Endothelial cell of umbilical vein (primary cell): ENCODE measurements at regions not wholly inside any gene's neighbourhood (a gene's known extent, or its start where the extent isn't known, plus 50 kb on each side); places are given as distances from the start of the nearest gene placed in this dataset.

Experiments
- BruUV-seq: library from RNA; stranded (reverse); fragments of 400-500 nt; replicated peaks from 2 replicates; lab custom pipeline; 2021; lab: Mats Ljungman, UMichigan
- CTCF ChIA-PET: fragments of 300-600, 350-600 bp; sonication (Branson Sonifier 250); formaldehyde crosslinking; loops from one replicate; lab custom pipeline; 2021; ENCODE audit warnings: antibody characterized with exemption, inconsistent platforms; lab: Charles Lee
- POLR2A ChIA-PET: fragments of 300-600, 350-600 bp; sonication (Branson Sonifier 250); formaldehyde crosslinking; loops from one replicate; lab custom pipeline; 2021; ENCODE audit warnings: antibody characterized with exemption, inconsistent platforms; lab: Charles Lee
- DNase-seq: peaks from one replicate; pipeline ENCODE4 v3.0.0-alpha.2; 2011; ENCODE audit warnings: low read depth, low spot score
- FAIRE-seq: peaks from 2 replicates; lab custom pipeline; 2011; peaks lifted over from hg19 to GRCh38; lab: Jason Lieb, UNC
- H2AFZ ChIP-seq: 2 replicates; pipeline ENCODE4 v1.6.0; 2012; ENCODE audit warnings: low read depth, low read length, control low read depth, inconsistent platforms
- H3K27ac ChIP-seq: 2 replicates; pipeline ENCODE4 v1.5.1; 2011; ENCODE audit warnings: low read depth, mild to moderate bottlenecking, control low read depth, low read length, moderate library complexity; ENCODE audit not compliant: insufficient read depth
- H3K27me3 ChIP-seq, 2 experiments: 2 replicates each; pipeline versions ENCODE4 v1.6.0 to v1.6.1; 2011; ENCODE audit warnings: low read length in 2 of 2, mixed read lengths in 1 of 2; ENCODE audit not compliant: control insufficient read depth in 2 of 2, insufficient read depth in 2 of 2
- H3K36me3 ChIP-seq, 2 experiments: 2 replicates in 1 of 2; 3 replicates in 1 of 2; pipeline ENCODE4 v1.5.1; 2011; ENCODE audit warnings: low read length in 2 of 2, mild to moderate bottlenecking in 1 of 2, moderate library complexity in 1 of 2; ENCODE audit not compliant: control insufficient read depth in 2 of 2, insufficient read depth in 2 of 2; ENCODE audit errors: extremely low read depth in 1 of 2
- H3K4me1 ChIP-seq: 3 replicates; pipeline ENCODE4 v1.5.1; 2011; ENCODE audit warnings: mild to moderate bottlenecking, low read length; ENCODE audit not compliant: control insufficient read depth, insufficient read depth; ENCODE audit errors: extremely low read depth
- H3K4me2 ChIP-seq: 2 replicates; pipeline ENCODE4 v1.6.1; 2011; ENCODE audit warnings: low read length, control low read depth, mixed read lengths; ENCODE audit not compliant: insufficient read depth
- H3K4me3 ChIP-seq, 3 experiments: fragments of 200-600 bp in 1 of 3; sonication (generic), shearing (Covaris generic) in 1 of 3; replicated peaks in 1 of 3; 2 replicates each; pipeline ENCODE4 v1.5.1; 2011 to 2016; ENCODE audit warnings: control low read depth in 3 of 3, low read length in 3 of 3, mild to moderate bottlenecking in 2 of 3, inconsistent platforms in 1 of 3, low read depth in 1 of 3, moderate library complexity in 1 of 3; ENCODE audit not compliant: insufficient read depth in 1 of 3
- H3K79me2 ChIP-seq: 2 replicates; pipeline ENCODE4 v1.6.0; 2012; ENCODE audit warnings: low read length, inconsistent platforms; ENCODE audit not compliant: control insufficient read depth, insufficient read depth
- H3K9ac ChIP-seq: replicated peaks from 2 replicates; pipeline ENCODE3; 2011; ENCODE audit warnings: low read length, control low read depth; ENCODE audit not compliant: insufficient read depth; ENCODE audit errors: extremely low read depth
- H3K9me1 ChIP-seq: replicated peaks from 3 replicates; pipeline ENCODE4 v1.6.0; 2011; ENCODE audit warnings: mild to moderate bottlenecking, low read length; ENCODE audit not compliant: control insufficient read depth, insufficient read depth; ENCODE audit errors: extremely low read depth
- H3K9me3 ChIP-seq: replicated peaks from 2 replicates; pipeline ENCODE4 v1.5.1; 2012; ENCODE audit warnings: low read length, inconsistent platforms; ENCODE audit not compliant: control insufficient read depth, insufficient read depth
- H4K20me1 ChIP-seq: replicated peaks from 2 replicates; pipeline ENCODE3; 2011; ENCODE audit warnings: mild to moderate bottlenecking, low read length; ENCODE audit not compliant: control insufficient read depth, insufficient read depth; ENCODE audit errors: extremely low read depth
- CTCF ChIP-seq, 2 donors: IDR thresholded peaks; 1 replicate in 1 of 2; 2 replicates in 1 of 2; pipeline ENCODE4 v1.5.1; 2011; ENCODE audit warnings: low read length in 2 of 2, mild to moderate bottlenecking in 2 of 2, moderate library complexity in 2 of 2, control low read depth in 1 of 2, inconsistent platforms in 1 of 2, low read depth in 1 of 2; ENCODE audit not compliant: insufficient read depth in 1 of 2; ENCODE audit errors: extremely low read depth in 1 of 2
- EZH2 ChIP-seq: IDR thresholded peaks from 2 replicates; pipeline ENCODE4 v1.6.1; 2012; ENCODE audit warnings: borderline replicate concordance, low read depth, mild to moderate bottlenecking, moderate library complexity, low read length, inconsistent platforms; ENCODE audit not compliant: severe bottlenecking
- FOS ChIP-seq: IDR thresholded peaks from 2 replicates; pipeline ENCODE4 v1.6.1; 2011; ENCODE audit warnings: mild to moderate bottlenecking, low read length, moderate library complexity, borderline replicate concordance; ENCODE audit not compliant: insufficient read depth
- GATA2 ChIP-seq: IDR thresholded peaks from 2 replicates; pipeline ENCODE4 v1.7.0; 2011; ENCODE audit warnings: low read depth, mild to moderate bottlenecking, moderate library complexity, mixed read lengths, low read length; ENCODE audit not compliant: insufficient read length, insufficient read depth
- JUN ChIP-seq: IDR thresholded peaks from 2 replicates; pipeline ENCODE4 v1.6.1; 2011; ENCODE audit warnings: borderline replicate concordance, low read depth; ENCODE audit not compliant: insufficient read length, insufficient read depth
- MAX ChIP-seq: IDR thresholded peaks from 2 replicates; pipeline ENCODE4 v1.6.1; 2011; ENCODE audit not compliant: insufficient read depth, insufficient read length
- MYC ChIP-seq: IDR thresholded peaks from one replicate; pipeline ENCODE4 v1.6.1; 2011; ENCODE audit warnings: mild to moderate bottlenecking, low read depth, low read length
- POLR2A ChIP-seq: IDR thresholded peaks from 2 replicates; pipeline ENCODE4 v1.6.1; 2012; ENCODE audit warnings: low read depth, mild to moderate bottlenecking, control low read depth, low read length
- POLR2AphosphoS5 ChIP-seq: IDR thresholded peaks from 2 replicates; pipeline ENCODE4 v1.6.1; 2012; ENCODE audit warnings: low read depth, mild to moderate bottlenecking, control low read depth, low read length, moderate library complexity; ENCODE audit not compliant: insufficient read depth
- dilution Hi-C: fragments of 300-500 bp; cut with MboI; formaldehyde crosslinking; loops from one replicate; pipeline ENCODE4 v1.15.0; 2019; ENCODE audit warnings: low sequenced_read_pairs; ENCODE audit not compliant: extremely low pct_ligation_motif_present
- intact Hi-C: fragments of 100-400 bp; cut with micrococcal nuclease; formaldehyde crosslinking; loops from one replicate; pipeline ENCODE4 v1.10.0; 2022

GRCh38 chr5:100175346-100175745, 359.8 kb upstream of the FAM174A start:
- no peak for FAIRE-seq
- intact Hi-C loops = no loop called here
- POLR2A ChIA-PET = no interaction called here

More at GRCh38 chr5:100175346-100175745, 359.8 kb upstream of the FAM174A start:
- Histone ChIP-seq H3K4me1 (no peaks in the 10 kb centered on the region), H2AFZ (no peak overlapping the region), H3K27ac (no peak overlapping the region), H3K9me1 (no peaks in the 10 kb centered on the region), H4K20me1 (no peaks in the 10 kb centered on the region), H3K36me3 (no peaks in the 10 kb centered on the region), H3K4me2 (no peak overlapping the region), H3K9ac (no peak overlapping the region), H3K4me3 (no peak overlapping the region), H3K9me3 (no peaks in the 10 kb centered on the region), H3K79me2 (no peaks in the 10 kb centered on the region), H3K27me3 (no peaks in the 10 kb centered on the region)
- DNase-seq = no peak
- dilution Hi-C loops = no loop called here
- TF ChIP-seq POLR2A (no peak), JUN (no peak), POLR2AphosphoS5 (no peak), FOS (no peak), CTCF (IDR thresholded peaks at IDR 0.05; ENCODE audit: extremely low read depth in 1 of 2, insufficient read depth in 1 of 2, low read depth in 1 of 2, low read length in 2 of 2) (no peak), EZH2 (no peak), MYC (no peak), GATA2 (no peak), MAX (no peak)
- CTCF ChIA-PET = no interaction called here
- no TSS peak for BruUV-seq
